Astrocyte (in vitro differentiated cells and primary cell): ENCODE measurements at regions not wholly inside any gene's neighbourhood (a gene's known extent, or its start where the extent isn't known, plus 50 kb on each side); places are given as distances from the start of the nearest gene placed in this dataset.
A peak's percentile ranks its signal among the peaks of the same experiment; 100 is the strongest.

Source experiments
- DNase-seq: peaks from one replicate; pipeline ENCODE4 v3.0.0-alpha.2; 2010; ENCODE audit warnings: low read depth
- FAIRE-seq: peaks from 2 replicates; lab custom pipeline; 2011; peaks lifted over from hg19 to GRCh38; lab: Jason Lieb, UNC
- H2AFZ ChIP-seq: 2 replicates; pipeline ENCODE4 v1.6.0; 2012; ENCODE audit warnings: low read depth, low read length, inconsistent platforms
- H3K27ac ChIP-seq: 2 replicates; pipeline ENCODE4 v1.5.1; 2011; ENCODE audit warnings: low read depth, low read length, inconsistent platforms
- H3K27me3 ChIP-seq: 2 replicates; pipeline ENCODE4 v1.6.0; 2011; ENCODE audit warnings: low read length, inconsistent platforms; ENCODE audit not compliant: insufficient read depth
- H3K36me3 ChIP-seq: 2 replicates; pipeline ENCODE4 v1.5.1; 2011; ENCODE audit warnings: low read length, inconsistent platforms; ENCODE audit not compliant: insufficient read depth
- H3K4me1 ChIP-seq: 2 replicates; pipeline ENCODE4 v1.5.1; 2011; ENCODE audit warnings: low read length, inconsistent platforms; ENCODE audit not compliant: insufficient read depth
- H3K4me2 ChIP-seq: 2 replicates; pipeline ENCODE4 v1.6.0; 2012; ENCODE audit warnings: low read length, inconsistent platforms
- H3K4me3 ChIP-seq: 2 replicates; pipeline ENCODE4 v1.5.1; 2011; ENCODE audit warnings: low read depth, mild to moderate bottlenecking, low read length, inconsistent platforms; ENCODE audit not compliant: insufficient read depth
- H3K79me2 ChIP-seq: 2 replicates; pipeline ENCODE4 v1.6.0; 2012; ENCODE audit warnings: mild to moderate bottlenecking, low read length, inconsistent platforms; ENCODE audit not compliant: insufficient read depth
- H3K9ac ChIP-seq: 2 replicates; pipeline ENCODE4 v1.6.0; 2012; ENCODE audit warnings: mild to moderate bottlenecking, low read length, inconsistent platforms
- H3K9me3 ChIP-seq: 2 replicates; pipeline ENCODE4 v1.5.1; 2012; ENCODE audit warnings: low read depth, mild to moderate bottlenecking, low read length, inconsistent platforms; ENCODE audit not compliant: insufficient read depth
- H4K20me1 ChIP-seq: 2 replicates; pipeline ENCODE4 v1.6.0; 2012; ENCODE audit warnings: low read length, inconsistent platforms; ENCODE audit not compliant: insufficient read depth
- H3K27ac Mint-ChIP-seq: one replicate; pipeline ENCODE4 v1.8.0; 2021; ENCODE audit warnings: mild to moderate bottlenecking, mixed read lengths; ENCODE audit not compliant: unreplicated experiment
- H3K27me3 Mint-ChIP-seq: one replicate; pipeline ENCODE4 v1.8.0; 2021; ENCODE audit warnings: low read depth, mixed read lengths; ENCODE audit not compliant: unreplicated experiment
- H3K36me3 Mint-ChIP-seq: one replicate; pipeline ENCODE4 v1.8.0; 2021; ENCODE audit warnings: low read depth, mixed read lengths; ENCODE audit not compliant: unreplicated experiment
- H3K4me1 Mint-ChIP-seq: one replicate; pipeline ENCODE4 v1.8.0; 2021; ENCODE audit warnings: low read depth, mixed read lengths; ENCODE audit not compliant: unreplicated experiment
- H3K4me3 Mint-ChIP-seq: one replicate; pipeline ENCODE4 v1.8.0; 2021; ENCODE audit warnings: mild to moderate bottlenecking, moderate library complexity, mixed read lengths; ENCODE audit not compliant: unreplicated experiment
- H3K9me3 Mint-ChIP-seq: one replicate; pipeline ENCODE4 v1.8.0; 2021; ENCODE audit warnings: mild to moderate bottlenecking, mixed read lengths; ENCODE audit not compliant: unreplicated experiment
- CTCF ChIP-seq: IDR thresholded peaks from 2 replicates; pipeline ENCODE4 v1.5.1; 2011; ENCODE audit warnings: low read depth, mild to moderate bottlenecking, inconsistent platforms, low read length, moderate library complexity; ENCODE audit not compliant: insufficient read depth
- EZH2 ChIP-seq: IDR thresholded peaks from 2 replicates; pipeline ENCODE4 v1.6.1; 2012; ENCODE audit warnings: mild to moderate bottlenecking, low read length, inconsistent platforms; ENCODE audit not compliant: insufficient read depth

- Mint-ChIP-seq H3K4me1 (peaks cover 60% of the 10 kb centered on the region), H3K4me3 (no peak overlapping the region), H3K9me3 (no peaks in the 10 kb centered on the region), H3K36me3 (no peaks in the 10 kb centered on the region), H3K27ac (no peak overlapping the region), H3K27me3 (no peaks in the 10 kb centered on the region)
- H3K4me1 ChIP-seq: peaks cover 35% of the 10 kb centered on the region
- H3K4me2 ChIP-seq: peak overlapping the region; percentile 68
- H3K27ac ChIP-seq: peak overlapping the region; percentile 43
- no peaks in the 10 kb centered on the region for H3K36me3 ChIP-seq
- no peaks in the 10 kb centered on the region for H3K79me2 ChIP-seq
- FAIRE-seq (peak; percentile 68), DNase-seq (no peak)
- TF ChIP-seq CTCF (no peak), EZH2 (no peak)
- no peak overlapping the region for H3K4me3 ChIP-seq
- H4K20me1 ChIP-seq: no peaks in the 10 kb centered on the region
- H3K9me3 ChIP-seq: no peaks in the 10 kb centered on the region
- peak overlapping the region; percentile 8 for H3K9ac ChIP-seq
- H3K27me3 ChIP-seq: no peaks in the 10 kb centered on the region
- H2AFZ ChIP-seq: peak overlapping the region; percentile 45
Observed at GRCh38 chr3:150346981-150347863, 60.9 kb upstream of the TSC22D2 start.

- Histone ChIP-seq H3K79me2 (no peaks in the 10 kb centered on the region), H4K20me1 (no peaks in the 10 kb centered on the region), H3K4me2 (no peak overlapping the region), H3K4me1 (peaks cover 35% of the 10 kb centered on the region), H3K9ac (no peak overlapping the region), H2AFZ (no peak overlapping the region), H3K27ac (no peak overlapping the region), H3K27me3 (no peaks in the 10 kb centered on the region), H3K36me3 (no peaks in the 10 kb centered on the region), H3K4me3 (no peak overlapping the region), H3K9me3 (no peaks in the 10 kb centered on the region)
- H3K9me3 Mint-ChIP-seq: no peaks in the 10 kb centered on the region
- FAIRE-seq (no peak), DNase-seq (no peak)
- H3K4me3 Mint-ChIP-seq: no peak overlapping the region
- H3K4me1 Mint-ChIP-seq: peaks cover 52% of the 10 kb centered on the region
- no peaks in the 10 kb centered on the region for H3K36me3 Mint-ChIP-seq
- H3K27ac Mint-ChIP-seq: peak overlapping the region; percentile 4
- no peak for TF ChIP-seq EZH2
- no peak for TF ChIP-seq CTCF
- H3K27me3 Mint-ChIP-seq: no peaks in the 10 kb centered on the region
Observed at GRCh38 chr3:150346266-150346665, 61.8 kb upstream of the TSC22D2 start.

- Histone ChIP-seq H3K27ac (no peak overlapping the region), H3K9me3 (no peaks in the 10 kb centered on the region), H3K9ac (no peak overlapping the region), H3K4me1 (peaks cover 35% of the 10 kb centered on the region), H3K4me2 (no peak overlapping the region), H3K79me2 (no peaks in the 10 kb centered on the region), H4K20me1 (no peaks in the 10 kb centered on the region), H3K4me3 (no peak overlapping the region), H3K27me3 (no peaks in the 10 kb centered on the region), H3K36me3 (no peaks in the 10 kb centered on the region), H2AFZ (no peak overlapping the region)
- no peak for TF ChIP-seq CTCF
- TF ChIP-seq EZH2: no peak
- Mint-ChIP-seq H3K27me3 (no peaks in the 10 kb centered on the region), H3K4me3 (no peak overlapping the region), H3K4me1 (peaks cover 45% of the 10 kb centered on the region), H3K9me3 (no peaks in the 10 kb centered on the region), H3K36me3 (no peaks in the 10 kb centered on the region), H3K27ac (no peak overlapping the region)
- DNase-seq: peak; percentile 91
- peak; percentile 34 for FAIRE-seq
Observed at GRCh38 chr3:150345021-150345538, 63.0 kb upstream of the TSC22D2 start.
